Neural cell (in vitro differentiated cells): ENCODE measurements at regions not wholly inside any gene's neighbourhood (a gene's known extent, or its start where the extent isn't known, plus 50 kb on each side); places are given as distances from the start of the nearest gene placed in this dataset.

Source experiments
- H2AFZ ChIP-seq: fragments of 200-600, 300-800 bp; sonication (generic), shearing (Covaris generic); 2 replicates; pipeline ENCODE4 v1.6.0; 2014; ENCODE audit warnings: low read depth, mild to moderate bottlenecking, antibody characterized with exemption, low read length, moderate library complexity
- H3F3A ChIP-seq: fragments of 200-600 bp; shearing (Covaris generic); 2 replicates; pipeline ENCODE4 v1.6.1; 2016; ENCODE audit warnings: mild to moderate bottlenecking, moderate library complexity, mixed read lengths, antibody characterized with exemption, low read length; ENCODE audit not compliant: insufficient read depth, poor library complexity, severe bottlenecking
- H3K27ac ChIP-seq: fragments of 200-600, 300-800 bp; sonication (generic), shearing (Covaris generic); 2 replicates; pipeline ENCODE4 v1.5.1; 2014; ENCODE audit warnings: mild to moderate bottlenecking, low read length, moderate library complexity
- H3K27me3 ChIP-seq: fragments of 300-800, 200-600 bp; sonication (generic), shearing (Covaris generic); 2 replicates; pipeline ENCODE4 v1.6.0; 2014; ENCODE audit warnings: mild to moderate bottlenecking, low read depth, low read length, moderate library complexity; ENCODE audit not compliant: insufficient read depth
- H3K36me3 ChIP-seq: fragments of 300-800, 200-600 bp; sonication (generic), shearing (Covaris generic); 2 replicates; pipeline ENCODE4 v1.5.1; 2014; ENCODE audit warnings: mild to moderate bottlenecking, antibody characterized with exemption, low read length, moderate library complexity; ENCODE audit not compliant: insufficient read depth
- H3K4me2 ChIP-seq: fragments of 300-800, 200-600 bp; sonication (generic), shearing (Covaris generic); 2 replicates; pipeline ENCODE4 v1.6.0; 2014; ENCODE audit warnings: mild to moderate bottlenecking, low read length
- H3K4me3 ChIP-seq: fragments of 300-800, 200-600 bp; sonication (generic), shearing (Covaris generic); 2 replicates; pipeline ENCODE4 v1.5.1; 2014; ENCODE audit warnings: mild to moderate bottlenecking, low read length, moderate library complexity
- H3K79me2 ChIP-seq: fragments of 200-600 bp; shearing (Covaris generic); replicated peaks from 2 replicates; pipeline ENCODE4 v1.6.0; 2014; ENCODE audit warnings: mild to moderate bottlenecking, low read length, moderate library complexity; ENCODE audit not compliant: insufficient read depth
- H3K9ac ChIP-seq: fragments of 300-800, 200-600 bp; sonication (generic), shearing (Covaris generic); 2 replicates; pipeline ENCODE4 v1.6.1; 2016; ENCODE audit warnings: mild to moderate bottlenecking, low read length, mixed read lengths
- H3K9me2 ChIP-seq: fragments of 200-600 bp; shearing (Covaris generic); 2 replicates; pipeline ENCODE4 v1.6.1; 2016; ENCODE audit warnings: mild to moderate bottlenecking, low read length, mixed read lengths; ENCODE audit not compliant: insufficient read depth
- H3K9me3 ChIP-seq: fragments of 200-600, 300-800 bp; sonication (generic), shearing (Covaris generic); 2 replicates; pipeline ENCODE4 v1.6.1; 2016; ENCODE audit warnings: mild to moderate bottlenecking, mixed run types, low read length, moderate library complexity, mixed read lengths
- H4K20me1 ChIP-seq: fragments of 200-600 bp; shearing (Covaris generic); 2 replicates; pipeline ENCODE4 v1.6.1; 2016; ENCODE audit warnings: mild to moderate bottlenecking, mixed run types; ENCODE audit not compliant: insufficient read depth
- EP300 ChIP-seq: fragments of 450-650 bp; conservative IDR thresholded peaks from 2 replicates; pipeline ENCODE4 v1.6.1; 2014; ENCODE audit warnings: antibody characterized with exemption, mild to moderate bottlenecking, moderate library complexity; ENCODE audit not compliant: poor library complexity, severe bottlenecking
- EZH2 ChIP-seq: fragments of 200-600, 300-800 bp; shearing (Covaris generic), sonication (generic); IDR thresholded peaks from 2 replicates; pipeline ENCODE4 v1.6.1; 2014; ENCODE audit warnings: antibody characterized with exemption, low read length, borderline replicate concordance, mild to moderate bottlenecking; ENCODE audit not compliant: insufficient read depth, poor library complexity, severe bottlenecking
- MXI1 ChIP-seq: fragments of 450-650 bp; conservative IDR thresholded peaks from 2 replicates; pipeline ENCODE4 v1.6.1; 2014; ENCODE audit warnings: antibody characterized with exemption, mild to moderate bottlenecking; ENCODE audit not compliant: poor library complexity, severe bottlenecking
- POLR2AphosphoS5 ChIP-seq: IDR thresholded peaks from 2 replicates; pipeline ENCODE4 v1.6.1; 2012
- RAD21 ChIP-seq: fragments of 450-650 bp; conservative IDR thresholded peaks from 2 replicates; pipeline ENCODE4 v1.6.1; 2014; ENCODE audit warnings: antibody characterized with exemption, mild to moderate bottlenecking, moderate library complexity
- SMC3 ChIP-seq: fragments of 450-650 bp; conservative IDR thresholded peaks from 2 replicates; pipeline ENCODE4 v1.6.1; 2014; ENCODE audit warnings: antibody characterized with exemption, mild to moderate bottlenecking, moderate library complexity; ENCODE audit not compliant: poor library complexity
- TAF1 ChIP-seq: IDR thresholded peaks from 2 replicates; pipeline ENCODE4 v1.6.1; 2012; ENCODE audit warnings: low read depth
- TF ChIP-seq, protein P1 (sequence below): IDR thresholded peaks from 2 replicates; pipeline ENCODE4 v1.6.1; 2012; ENCODE audit warnings: borderline replicate concordance
- TF ChIP-seq, protein P2 (sequence below): fragments of 450-650 bp; IDR thresholded peaks from 2 replicates; pipeline ENCODE4 v1.5.1; 2014; ENCODE audit warnings: antibody characterized with exemption, mild to moderate bottlenecking, moderate library complexity; ENCODE audit not compliant: poor library complexity, severe bottlenecking

- TF ChIP-seq POLR2AphosphoS5: no peak
- TF ChIP-seq SMC3: no peak
- TF ChIP-seq EP300: no peak
- TF ChIP-seq EZH2: no peak
- TF ChIP-seq TAF1: no peak
- TF ChIP-seq MXI1: no peak
- TF ChIP-seq, protein P1, sequence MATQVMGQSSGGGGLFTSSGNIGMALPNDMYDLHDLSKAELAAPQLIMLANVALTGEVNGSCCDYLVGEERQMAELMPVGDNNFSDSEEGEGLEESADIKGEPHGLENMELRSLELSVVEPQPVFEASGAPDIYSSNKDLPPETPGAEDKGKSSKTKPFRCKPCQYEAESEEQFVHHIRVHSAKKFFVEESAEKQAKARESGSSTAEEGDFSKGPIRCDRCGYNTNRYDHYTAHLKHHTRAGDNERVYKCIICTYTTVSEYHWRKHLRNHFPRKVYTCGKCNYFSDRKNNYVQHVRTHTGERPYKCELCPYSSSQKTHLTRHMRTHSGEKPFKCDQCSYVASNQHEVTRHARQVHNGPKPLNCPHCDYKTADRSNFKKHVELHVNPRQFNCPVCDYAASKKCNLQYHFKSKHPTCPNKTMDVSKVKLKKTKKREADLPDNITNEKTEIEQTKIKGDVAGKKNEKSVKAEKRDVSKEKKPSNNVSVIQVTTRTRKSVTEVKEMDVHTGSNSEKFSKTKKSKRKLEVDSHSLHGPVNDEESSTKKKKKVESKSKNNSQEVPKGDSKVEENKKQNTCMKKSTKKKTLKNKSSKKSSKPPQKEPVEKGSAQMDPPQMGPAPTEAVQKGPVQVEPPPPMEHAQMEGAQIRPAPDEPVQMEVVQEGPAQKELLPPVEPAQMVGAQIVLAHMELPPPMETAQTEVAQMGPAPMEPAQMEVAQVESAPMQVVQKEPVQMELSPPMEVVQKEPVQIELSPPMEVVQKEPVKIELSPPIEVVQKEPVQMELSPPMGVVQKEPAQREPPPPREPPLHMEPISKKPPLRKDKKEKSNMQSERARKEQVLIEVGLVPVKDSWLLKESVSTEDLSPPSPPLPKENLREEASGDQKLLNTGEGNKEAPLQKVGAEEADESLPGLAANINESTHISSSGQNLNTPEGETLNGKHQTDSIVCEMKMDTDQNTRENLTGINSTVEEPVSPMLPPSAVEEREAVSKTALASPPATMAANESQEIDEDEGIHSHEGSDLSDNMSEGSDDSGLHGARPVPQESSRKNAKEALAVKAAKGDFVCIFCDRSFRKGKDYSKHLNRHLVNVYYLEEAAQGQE: no peak
- TF ChIP-seq, protein P2, sequence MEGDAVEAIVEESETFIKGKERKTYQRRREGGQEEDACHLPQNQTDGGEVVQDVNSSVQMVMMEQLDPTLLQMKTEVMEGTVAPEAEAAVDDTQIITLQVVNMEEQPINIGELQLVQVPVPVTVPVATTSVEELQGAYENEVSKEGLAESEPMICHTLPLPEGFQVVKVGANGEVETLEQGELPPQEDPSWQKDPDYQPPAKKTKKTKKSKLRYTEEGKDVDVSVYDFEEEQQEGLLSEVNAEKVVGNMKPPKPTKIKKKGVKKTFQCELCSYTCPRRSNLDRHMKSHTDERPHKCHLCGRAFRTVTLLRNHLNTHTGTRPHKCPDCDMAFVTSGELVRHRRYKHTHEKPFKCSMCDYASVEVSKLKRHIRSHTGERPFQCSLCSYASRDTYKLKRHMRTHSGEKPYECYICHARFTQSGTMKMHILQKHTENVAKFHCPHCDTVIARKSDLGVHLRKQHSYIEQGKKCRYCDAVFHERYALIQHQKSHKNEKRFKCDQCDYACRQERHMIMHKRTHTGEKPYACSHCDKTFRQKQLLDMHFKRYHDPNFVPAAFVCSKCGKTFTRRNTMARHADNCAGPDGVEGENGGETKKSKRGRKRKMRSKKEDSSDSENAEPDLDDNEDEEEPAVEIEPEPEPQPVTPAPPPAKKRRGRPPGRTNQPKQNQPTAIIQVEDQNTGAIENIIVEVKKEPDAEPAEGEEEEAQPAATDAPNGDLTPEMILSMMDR: no peak
- TF ChIP-seq RAD21: no peak
- Histone ChIP-seq H3F3A (no peaks in the 10 kb centered on the region), H3K36me3 (no peaks in the 10 kb centered on the region), H3K4me2 (no peak overlapping the region), H4K20me1 (no peaks in the 10 kb centered on the region), H3K27ac (no peak overlapping the region), H3K27me3 (no peaks in the 10 kb centered on the region), H2AFZ (no peak overlapping the region), H3K4me3 (no peak overlapping the region), H3K9ac (no peak overlapping the region), H3K79me2 (no peaks in the 10 kb centered on the region), H3K9me2 (no peaks in the 10 kb centered on the region), H3K9me3 (no peaks in the 10 kb centered on the region)
Observed at GRCh38 chr18:24850532-24850931, 390.1 kb downstream of the HRH4 start.

DNA sequence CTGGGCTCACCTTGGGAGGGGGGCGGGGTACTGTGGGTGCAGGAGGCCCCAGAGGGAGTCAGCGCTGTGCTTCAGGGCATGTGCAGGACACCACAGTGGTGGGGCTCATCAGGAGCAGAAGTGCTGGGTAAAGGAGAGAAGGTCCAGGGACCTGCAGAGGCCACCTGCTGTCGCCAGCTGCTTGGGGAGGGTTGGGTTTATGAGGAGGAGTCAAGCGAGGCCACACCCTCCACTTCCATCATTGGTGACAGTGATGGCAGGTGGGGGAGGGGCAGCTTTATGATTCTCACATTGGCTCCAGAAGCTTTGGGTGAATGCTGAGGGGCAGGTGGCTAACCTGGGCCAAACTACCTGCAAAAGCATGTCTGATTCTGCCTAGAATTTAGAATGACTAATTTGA lies 392.6 kb downstream of the HRH4 start:
- Histone ChIP-seq H3K4me2 (no peak overlapping the region), H3K9ac (no peak overlapping the region), H3K9me2 (no peaks in the 10 kb centered on the region), H3F3A (no peaks in the 10 kb centered on the region), H4K20me1 (no peaks in the 10 kb centered on the region), H3K27ac (no peak overlapping the region), H2AFZ (no peak overlapping the region), H3K36me3 (no peaks in the 10 kb centered on the region), H3K79me2 (no peaks in the 10 kb centered on the region), H3K4me3 (no peak overlapping the region), H3K9me3 (no peaks in the 10 kb centered on the region), H3K27me3 (no peaks in the 10 kb centered on the region)
- TF ChIP-seq, protein P1: no peak
- TF ChIP-seq, protein P2: no peak
- no peak for TF ChIP-seq SMC3
- TF ChIP-seq TAF1: no peak
- no peak for TF ChIP-seq RAD21
- TF ChIP-seq POLR2AphosphoS5: no peak
